ENCODE measurements at regions not wholly inside any gene's neighbourhood (a gene's known extent, or its start where the extent isn't known, plus 50 kb on each side); places are given as distances from the start of the nearest gene placed in this dataset.

GRCh38 chr12:125978286-125978685 is 913.1 kb downstream of the AACS start:
- H3K27me3 Mint-ChIP-seq (ENCODE audit: low read depth): peaks cover 6% of the 10 kb centered on the region
- TF ChIP-seq ZNF317 (CRISPR knock-in tag; IDR thresholded peaks at IDR 0.05; ENCODE audit: borderline replicate concordance, low read depth): no peak
- peaks cover 76% of the 10 kb centered on the region for H3K36me3 Mint-ChIP-seq
- POLR2A ChIA-PET: no interaction called here
- no peaks in the 10 kb centered on the region for H3K4me1 Mint-ChIP-seq
- H3K9me3 Mint-ChIP-seq: peaks cover 85% of the 10 kb centered on the region
- CTCF ChIA-PET: no interaction called here
- no peak overlapping the region for H3K27ac Mint-ChIP-seq
- DNase-seq (ENCODE audit: low spot score) (no peak), ATAC-seq (no peak)
- H3K4me3 Mint-ChIP-seq: no peak overlapping the region

DNA sequence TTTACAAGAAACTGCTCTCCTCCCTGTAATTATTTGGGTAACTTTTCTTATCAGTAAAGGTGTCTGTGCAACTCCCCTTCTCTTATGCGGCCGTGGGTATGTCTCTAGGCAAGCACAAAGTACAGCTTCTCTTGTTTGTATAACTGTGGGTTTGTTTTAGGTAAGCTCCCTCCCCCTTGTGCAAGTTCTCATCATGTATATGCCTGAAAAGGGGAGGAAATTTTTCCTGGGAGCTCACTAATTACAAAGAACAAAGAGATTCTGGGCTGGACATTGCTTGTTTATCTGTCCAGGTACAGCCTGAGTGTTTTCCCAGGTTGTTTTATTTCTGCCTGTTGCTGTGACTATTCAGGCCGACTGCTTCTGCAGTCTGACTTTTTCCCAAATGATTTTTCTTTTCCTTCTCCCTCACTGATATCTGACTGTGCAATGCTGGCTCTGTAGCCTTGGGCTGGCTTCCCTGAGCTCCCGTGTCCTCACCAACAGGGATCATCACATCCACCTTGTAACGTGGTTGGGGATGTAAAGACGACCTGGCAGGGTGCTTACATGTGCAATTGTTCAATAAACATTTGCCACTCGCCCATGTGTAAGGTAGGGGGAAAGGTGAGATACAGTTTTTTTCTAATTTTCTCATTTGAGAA is 916.5 kb downstream of the AACS start:
- Mint-ChIP-seq H3K4me3 (no peak overlapping the region), H3K9me3 (peaks cover 76% of the 10 kb centered on the region), H3K36me3 (peaks cover 77% of the 10 kb centered on the region), H3K4me1 (no peaks in the 10 kb centered on the region), H3K27ac (no peak overlapping the region), H3K27me3 (ENCODE audit: low read depth) (peaks cover 5% of the 10 kb centered on the region)
- ChIA-PET CTCF (no interaction called here), POLR2A (no interaction called here)
- DNase-seq (ENCODE audit: low spot score): no peak
- no peak for ATAC-seq
- TF ChIP-seq, protein P1, sequence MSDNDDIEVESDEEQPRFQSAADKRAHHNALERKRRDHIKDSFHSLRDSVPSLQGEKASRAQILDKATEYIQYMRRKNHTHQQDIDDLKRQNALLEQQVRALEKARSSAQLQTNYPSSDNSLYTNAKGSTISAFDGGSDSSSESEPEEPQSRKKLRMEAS (CRISPR knock-in tag; IDR thresholded peaks at IDR 0.05): no peak
- TF ChIP-seq SMAD3 (CRISPR knock-in tag; IDR thresholded peaks at IDR 0.05; ENCODE audit: borderline replicate concordance): no peak
- no peak for TF ChIP-seq ZNF317 (CRISPR knock-in tag; IDR thresholded peaks at IDR 0.05; ENCODE audit: borderline replicate concordance, low read depth)
- TF ChIP-seq TP53 (CRISPR knock-in tag; IDR thresholded peaks at IDR 0.05): no peak
- TF ChIP-seq, protein P2, sequence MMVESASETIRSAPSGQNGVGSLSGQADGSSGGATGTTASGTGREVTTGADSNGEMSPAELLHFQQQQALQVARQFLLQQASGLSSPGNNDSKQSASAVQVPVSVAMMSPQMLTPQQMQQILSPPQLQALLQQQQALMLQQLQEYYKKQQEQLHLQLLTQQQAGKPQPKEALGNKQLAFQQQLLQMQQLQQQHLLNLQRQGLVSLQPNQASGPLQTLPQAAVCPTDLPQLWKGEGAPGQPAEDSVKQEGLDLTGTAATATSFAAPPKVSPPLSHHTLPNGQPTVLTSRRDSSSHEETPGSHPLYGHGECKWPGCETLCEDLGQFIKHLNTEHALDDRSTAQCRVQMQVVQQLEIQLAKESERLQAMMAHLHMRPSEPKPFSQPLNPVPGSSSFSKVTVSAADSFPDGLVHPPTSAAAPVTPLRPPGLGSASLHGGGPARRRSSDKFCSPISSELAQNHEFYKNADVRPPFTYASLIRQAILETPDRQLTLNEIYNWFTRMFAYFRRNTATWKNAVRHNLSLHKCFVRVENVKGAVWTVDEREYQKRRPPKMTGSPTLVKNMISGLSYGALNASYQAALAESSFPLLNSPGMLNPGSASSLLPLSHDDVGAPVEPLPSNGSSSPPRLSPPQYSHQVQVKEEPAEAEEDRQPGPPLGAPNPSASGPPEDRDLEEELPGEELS (CRISPR knock-in tag; IDR thresholded peaks at IDR 0.05): no peak
- no peak for TF ChIP-seq SP1 (CRISPR knock-in tag; conservative IDR thresholded peaks at IDR 0.05)
- no peak for TF ChIP-seq RELA (CRISPR knock-in tag; IDR thresholded peaks at IDR 0.05; ENCODE audit: borderline replicate concordance)
- TF ChIP-seq MLX (CRISPR knock-in tag; IDR thresholded peaks at IDR 0.05): no peak

DNA sequence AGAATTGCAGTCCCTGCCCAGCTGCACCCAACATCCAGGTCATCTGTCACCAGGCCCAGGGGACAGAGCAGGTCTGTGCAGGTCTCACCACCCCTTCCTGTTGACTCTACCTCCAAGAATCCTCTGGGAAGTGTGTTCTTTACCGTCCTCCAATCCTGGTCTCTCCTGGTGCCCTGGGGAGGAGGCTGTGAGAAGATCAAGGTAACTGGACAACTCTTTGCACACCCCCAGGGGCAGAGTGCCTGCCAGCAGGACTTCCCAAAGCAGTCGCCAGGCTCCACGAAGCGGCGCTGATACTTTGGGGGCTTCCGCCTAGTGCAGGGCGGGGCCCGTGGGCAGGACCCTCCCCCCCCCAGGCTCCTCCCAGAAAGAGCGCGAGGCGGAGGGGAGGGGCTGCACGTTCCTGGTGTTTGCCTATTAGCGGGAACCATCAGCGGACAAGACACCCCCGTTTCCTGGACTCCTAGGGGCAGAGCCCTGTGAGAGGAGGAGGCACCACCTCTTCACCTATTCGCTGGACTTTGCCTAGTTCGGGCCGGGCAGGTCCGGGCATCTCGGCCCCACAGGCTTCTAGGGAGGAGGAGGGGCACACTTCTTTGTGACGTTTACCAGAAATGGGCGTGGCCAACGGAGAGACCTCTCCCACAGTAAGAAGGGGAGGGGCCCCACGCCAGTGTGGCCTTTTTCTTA is 918.0 kb downstream of the AACS start:
- peaks cover 72% of the 10 kb centered on the region for H3K36me3 Mint-ChIP-seq
- H3K27ac Mint-ChIP-seq: no peak overlapping the region
- peaks cover 70% of the 10 kb centered on the region for H3K9me3 Mint-ChIP-seq
- no peak for TF ChIP-seq PRDM15 (CRISPR knock-in tag; IDR thresholded peaks at IDR 0.05)
- CTCF ChIA-PET: no interaction called here
- POLR2A ChIA-PET: no interaction called here
- peaks cover 5% of the 10 kb centered on the region for H3K27me3 Mint-ChIP-seq (ENCODE audit: low read depth)
- ATAC-seq: no peak
- DNase-seq (ENCODE audit: low spot score): no peak
- no peak overlapping the region for H3K4me3 Mint-ChIP-seq
- no peaks in the 10 kb centered on the region for H3K4me1 Mint-ChIP-seq

DNA sequence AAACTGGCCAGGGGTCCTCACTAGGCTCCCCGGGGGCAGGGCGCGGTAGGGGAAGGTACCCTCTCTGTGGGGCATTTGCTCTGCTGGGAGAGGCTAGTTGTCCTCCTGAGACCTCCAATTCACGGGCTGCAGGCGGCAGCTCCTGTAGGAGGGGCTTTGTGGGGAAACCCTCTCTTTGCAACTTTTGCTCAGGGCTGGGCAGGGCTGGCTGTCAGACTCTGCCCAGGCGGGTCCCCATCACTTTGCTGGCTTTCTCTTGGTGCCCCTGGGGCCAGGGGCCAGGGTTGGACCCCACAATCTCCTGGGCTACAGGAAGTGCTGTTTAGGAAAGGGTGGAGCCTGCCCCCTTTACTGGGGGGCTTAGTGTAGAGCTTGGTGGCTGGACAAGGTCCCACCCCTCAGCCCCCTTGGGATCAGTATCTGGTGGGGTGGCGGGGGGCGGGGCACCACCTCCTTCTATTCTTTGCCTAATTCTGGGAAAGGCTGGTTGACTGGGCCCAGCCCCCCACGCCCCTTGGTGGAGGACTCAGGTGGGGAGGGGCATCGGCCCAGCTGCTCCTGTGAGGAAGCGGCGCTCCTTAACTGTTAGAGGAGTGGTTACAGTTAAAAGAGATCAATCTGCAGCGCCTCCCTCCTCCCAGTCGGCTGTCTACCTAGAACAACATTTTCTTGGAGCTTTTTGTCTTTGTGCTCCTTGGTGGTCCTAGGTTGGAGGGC is 918.7 kb downstream of the AACS start:
- no peak overlapping the region for H3K4me3 Mint-ChIP-seq
- peaks cover 71% of the 10 kb centered on the region for H3K36me3 Mint-ChIP-seq
- no peak for DNase-seq (ENCODE audit: low spot score)
- H3K9me3 Mint-ChIP-seq: peaks cover 71% of the 10 kb centered on the region
- ATAC-seq: no peak
- TF ChIP-seq FOXK1 (CRISPR knock-in tag; IDR thresholded peaks at IDR 0.05) (no peak), ZNF219 (CRISPR knock-in tag; IDR thresholded peaks at IDR 0.05; ENCODE audit: borderline replicate concordance) (no peak), JUN (CRISPR knock-in tag; IDR thresholded peaks at IDR 0.05) (no peak), NR2C2 (CRISPR knock-in tag; IDR thresholded peaks at IDR 0.05) (no peak), NFYB (CRISPR knock-in tag; conservative IDR thresholded peaks at IDR 0.05; ENCODE audit: low read depth) (no peak)
- ChIA-PET CTCF (no interaction called here), POLR2A (no interaction called here)
- no peak overlapping the region for H3K27ac Mint-ChIP-seq
- peaks cover 5% of the 10 kb centered on the region for H3K27me3 Mint-ChIP-seq (ENCODE audit: low read depth)
- H3K4me1 Mint-ChIP-seq: no peaks in the 10 kb centered on the region
